H1 (cell line): ENCODE measurements at regions not wholly inside any gene's neighbourhood (a gene's known extent, or its start where the extent isn't known, plus 50 kb on each side); places are given as distances from the start of the nearest gene placed in this dataset.

Experiments used
- CTCF ChIA-PET: fragments of 300-600 bp; sonication (Branson Sonifier 250); formaldehyde crosslinking; loops from one replicate; lab custom pipeline; 2021; ENCODE audit not compliant: partially characterized antibody; lab: Charles Lee
- POLR2A ChIA-PET: fragments of 300-600 bp; sonication (Branson Sonifier 250); formaldehyde crosslinking; loops from one replicate; lab custom pipeline; 2021; ENCODE audit warnings: inconsistent platforms; ENCODE audit not compliant: partially characterized antibody; lab: Charles Lee
- DNase-seq, 2 experiments: peaks; one replicate each; pipeline versions ENCODE4 v3.0.0 to v3.0.0-alpha.2; 2010 to 2022; ENCODE audit warnings: low spot score in 2 of 2, low read depth in 1 of 2, mixed read lengths in 1 of 2
- FAIRE-seq: peaks from 2 replicates; lab custom pipeline; 2011; peaks lifted over from hg19 to GRCh38; lab: Jason Lieb, UNC
- H2AFZ ChIP-seq: 2 replicates; pipeline ENCODE4 v1.8.1; 2012; ENCODE audit warnings: low read length, inconsistent platforms
- H2AK5ac ChIP-seq: 2 replicates; pipeline ENCODE4 v1.6.1; 2013; ENCODE audit warnings: low read depth, low read length
- H2BK120ac ChIP-seq: replicated peaks from 2 replicates; pipeline ENCODE3; 2013; ENCODE audit warnings: low read depth, low read length, inconsistent platforms
- H2BK12ac ChIP-seq: 2 replicates; pipeline ENCODE4 v1.6.1; 2013; ENCODE audit warnings: low read depth, low read length
- H2BK15ac ChIP-seq: 2 replicates; pipeline ENCODE4 v1.6.1; 2013; ENCODE audit warnings: low read length
- H2BK20ac ChIP-seq: 2 replicates; pipeline ENCODE4 v1.6.1; 2013; ENCODE audit warnings: low read length
- H2BK5ac ChIP-seq: 2 replicates; pipeline ENCODE4 v1.6.1; 2013; ENCODE audit warnings: low read depth, low read length
- H3K14ac ChIP-seq: 2 replicates; pipeline ENCODE4 v1.6.1; 2013; ENCODE audit warnings: inconsistent platforms; ENCODE audit not compliant: insufficient read length
- H3K18ac ChIP-seq: 2 replicates; pipeline ENCODE4 v1.6.1; 2013; ENCODE audit warnings: low read length; ENCODE audit errors: extremely low read depth
- H3K23ac ChIP-seq: 2 replicates; pipeline ENCODE4 v1.6.1; 2013; ENCODE audit warnings: inconsistent platforms; ENCODE audit not compliant: insufficient read length
- H3K23me2 ChIP-seq: 2 replicates; pipeline ENCODE4 v1.6.1; 2013; ENCODE audit warnings: low read depth, low read length
- H3K27ac ChIP-seq: 2 replicates; pipeline ENCODE4 v1.6.1; 2011; ENCODE audit warnings: low read depth, low read length, inconsistent platforms
- H3K27me3 ChIP-seq, 4 experiments: replicated peaks in 1 of 4; 1 replicate in 1 of 4; 2 replicates in 3 of 4; pipeline versions ENCODE4 v1.6.1 to v1.8.1; 2011 to 2013; ENCODE audit warnings: low read length in 3 of 4, mild to moderate bottlenecking in 3 of 4, inconsistent platforms in 2 of 4, mixed read lengths in 2 of 4, moderate library complexity in 1 of 4; ENCODE audit not compliant: control insufficient read depth in 3 of 4, insufficient read depth in 3 of 4; ENCODE audit errors: extremely low read depth in 1 of 4
- H3K36me3 ChIP-seq, 4 experiments: 2 replicates each; pipeline versions ENCODE4 v1.6.1 to v1.8.1; 2011 to 2013; ENCODE audit warnings: mild to moderate bottlenecking in 4 of 4, low read length in 3 of 4, moderate library complexity in 2 of 4, control low read depth in 1 of 4, inconsistent platforms in 1 of 4; ENCODE audit not compliant: insufficient read depth in 4 of 4, control insufficient read depth in 2 of 4
- H3K4ac ChIP-seq: replicated peaks from 2 replicates; pipeline ENCODE3; 2013; ENCODE audit warnings: low read length, low read depth, mixed read lengths, inconsistent platforms; ENCODE audit not compliant: insufficient read length
- H3K4me1 ChIP-seq, 4 experiments: replicated peaks in 1 of 4; 1 replicate in 1 of 4; 2 replicates in 3 of 4; pipeline versions ENCODE4 v1.6.1 to v1.8.1; 2011 to 2013; ENCODE audit warnings: low read length in 3 of 4, inconsistent platforms in 2 of 4, mixed read lengths in 1 of 4; ENCODE audit not compliant: insufficient read depth in 4 of 4, control insufficient read depth in 3 of 4
- H3K4me2 ChIP-seq, 2 experiments: 2 replicates each; pipeline versions ENCODE4 v1.6.1 to v1.8.1; 2011 to 2013; ENCODE audit warnings: low read depth in 2 of 2, low read length in 2 of 2, control low read depth in 1 of 2, inconsistent platforms in 1 of 2, mild to moderate bottlenecking in 1 of 2; ENCODE audit not compliant: insufficient read depth in 1 of 2
- H3K4me3 ChIP-seq, 4 experiments: fragments of 200-600, 300-600 bp in 1 of 4; sonication (generic), shearing (Covaris generic), sonication (Bioruptor Twin) in 1 of 4; 2 replicates each; pipeline versions ENCODE4 v1.5.1 to v1.8.1; 2011 to 2016; ENCODE audit warnings: low read length in 4 of 4, low read depth in 3 of 4, control low read depth in 2 of 4, inconsistent platforms in 2 of 4, mild to moderate bottlenecking in 2 of 4, mixed read lengths in 1 of 4, moderate library complexity in 1 of 4; ENCODE audit not compliant: insufficient read depth in 2 of 4; ENCODE audit errors: extremely low read depth in 1 of 4
- H3K56ac ChIP-seq: replicated peaks from 2 replicates; pipeline ENCODE3; 2013; ENCODE audit warnings: low read depth, mild to moderate bottlenecking, mixed read lengths, low read length, inconsistent platforms; ENCODE audit not compliant: insufficient read length
- H3K79me1 ChIP-seq: 2 replicates; pipeline ENCODE4 v1.6.1; 2013; ENCODE audit warnings: low read depth, low read length, control low read depth
- H3K79me2 ChIP-seq, 2 experiments: 2 replicates each; pipeline versions ENCODE4 v1.6.1 to v1.8.1; 2012 to 2013; ENCODE audit warnings: low read length in 2 of 2, mild to moderate bottlenecking in 2 of 2, inconsistent platforms in 1 of 2; ENCODE audit not compliant: insufficient read depth in 2 of 2, control insufficient read depth in 1 of 2
- H3K9ac ChIP-seq, 4 experiments: replicated peaks in 1 of 4; 1 replicate in 1 of 4; 2 replicates in 3 of 4; pipeline versions ENCODE4 v1.6.1 to v1.8.1; 2011 to 2013; ENCODE audit warnings: low read depth in 3 of 4, low read length in 3 of 4, control low read depth in 2 of 4, mild to moderate bottlenecking in 2 of 4, moderate library complexity in 2 of 4, inconsistent platforms in 1 of 4; ENCODE audit errors: extremely low read depth in 1 of 4
- H3K9me3 ChIP-seq, 2 experiments: 2 replicates each; pipeline versions ENCODE4 v1.6.1 to v1.8.1; 2012 to 2013; ENCODE audit warnings: mild to moderate bottlenecking in 2 of 2, moderate library complexity in 2 of 2, control low read depth in 1 of 2, inconsistent platforms in 1 of 2, low read depth in 1 of 2, low read length in 1 of 2, mixed read lengths in 1 of 2; ENCODE audit not compliant: insufficient read depth in 2 of 2
- H4K20me1 ChIP-seq, 2 experiments: replicated peaks in 1 of 2; 2 replicates each; pipeline versions ENCODE3 to v1.8.1; 2011 to 2013; ENCODE audit warnings: inconsistent platforms in 2 of 2, low read length in 2 of 2, mild to moderate bottlenecking in 1 of 2; ENCODE audit not compliant: insufficient read depth in 2 of 2, control insufficient read depth in 1 of 2
- H4K5ac ChIP-seq: 2 replicates; pipeline ENCODE4 v1.6.1; 2013; ENCODE audit warnings: low read length, low read depth, mixed read lengths, inconsistent platforms; ENCODE audit not compliant: insufficient read length
- H4K8ac ChIP-seq: 2 replicates; pipeline ENCODE4 v1.8.0; 2013; ENCODE audit warnings: mild to moderate bottlenecking, moderate library complexity, low read length, inconsistent platforms; ENCODE audit not compliant: insufficient read depth; ENCODE audit errors: extremely low read depth
- H4K91ac ChIP-seq: replicated peaks from 2 replicates; pipeline ENCODE3; 2013; ENCODE audit warnings: low read length, mixed read lengths, inconsistent platforms; ENCODE audit not compliant: insufficient read length
- KDM4A ChIP-seq: IDR thresholded peaks from one replicate; pipeline ENCODE4 v1.7.1; 2012; ENCODE audit warnings: low read depth, mild to moderate bottlenecking, moderate library complexity, low read length, inconsistent platforms; ENCODE audit not compliant: severe bottlenecking
- NANOG ChIP-seq: IDR thresholded peaks from 2 replicates; pipeline ENCODE4 v1.6.1; 2011; ENCODE audit warnings: low read length, low read depth, mild to moderate bottlenecking, inconsistent platforms; ENCODE audit not compliant: insufficient read depth, poor library complexity, severe bottlenecking
- SP4 ChIP-seq: IDR thresholded peaks from 2 replicates; pipeline ENCODE4 v1.6.1; 2012; ENCODE audit warnings: low read length, inconsistent platforms
- WGBS, 2 experiments: shearing (Covaris generic) in 1 of 2; methylation state at CpG; one replicate each; pipeline versions ENCODE4 v1.1.6 to v1.1.7; 2013 to 2015; ENCODE audit warnings: low lambda C conversion rate in 2 of 2, mixed read lengths in 2 of 2, inconsistent platforms in 1 of 2, low coverage in 1 of 2, missing lambda C conversion rate in 1 of 2; ENCODE audit not compliant: insufficient replicate concordance in 2 of 2, insufficient coverage in 1 of 2, insufficient read length in 1 of 2; ENCODE audit errors: extremely low coverage in 1 of 2, missing lambda C conversion rate in 1 of 2; 5-methylcytosine and 5-hydroxymethylcytosine counted together
- TF ChIP-seq, protein P1 (sequence below): IDR thresholded peaks from 2 replicates; pipeline ENCODE4 v1.6.1; 2012; ENCODE audit warnings: inconsistent platforms

DNA sequence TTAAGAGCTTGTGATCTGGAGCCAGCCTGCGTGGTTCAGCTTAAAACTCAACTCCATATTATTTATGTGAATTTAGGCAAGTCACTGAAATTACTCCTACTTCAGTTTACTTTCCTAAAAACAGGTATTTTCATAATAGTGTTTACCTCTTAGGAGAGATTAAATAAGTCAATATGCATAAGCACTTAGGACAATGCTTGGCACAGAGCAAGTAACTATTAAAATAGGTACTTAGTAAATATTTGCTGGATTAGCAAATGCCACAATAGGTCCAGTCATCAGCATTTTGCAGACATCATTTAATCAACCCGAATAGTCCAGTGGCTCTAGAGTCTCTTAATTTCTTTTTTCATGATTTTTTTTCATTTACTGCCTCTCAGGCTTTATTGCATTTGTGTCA, 78.6 kb upstream of the PTPRK start:
- Histone ChIP-seq H3K27ac (no peak overlapping the region), H2BK12ac (no peak overlapping the region), H3K23me2 (no peaks in the 10 kb centered on the region), H4K91ac (no peak overlapping the region), H4K8ac (no peak overlapping the region), H4K5ac (no peak overlapping the region), H3K14ac (no peak overlapping the region), H3K27me3 (no peaks in the 10 kb centered on the region), H3K79me2 (no peaks in the 10 kb centered on the region), H3K4ac (no peak overlapping the region), H2BK15ac (no peak overlapping the region), H2BK5ac (no peak overlapping the region), H4K20me1 (no peaks in the 10 kb centered on the region), H2AK5ac (no peak overlapping the region), H3K4me1 (no peaks in the 10 kb centered on the region), H3K18ac (no peak overlapping the region), H2AFZ (no peak overlapping the region), H3K36me3 (no peaks in the 10 kb centered on the region), H3K4me3 (no peak overlapping the region), H3K9me3 (no peaks in the 10 kb centered on the region), H2BK20ac (no peak overlapping the region), H3K56ac (no peak overlapping the region), H3K4me2 (no peak overlapping the region), H3K23ac (no peak overlapping the region), H2BK120ac (no peak overlapping the region), H3K79me1 (no peaks in the 10 kb centered on the region), H3K9ac (no peak overlapping the region)
- WGBS, 2 experiments = 95% methylated on average over 2 of the region's 2 CpGs; no CpG with 5 or more reads in 1 of the 2 experiments
- FAIRE-seq = no peak
- ChIA-PET CTCF (interaction anchor here (1.2 kb wide), 1 partner anchor 50 kb away, joined by 3 read pairs; no protein-coding TSS in a partner anchor), POLR2A (no interaction called here)
- TF ChIP-seq KDM4A (no peak), NANOG (no peak), SP4 (no peak)
- TF ChIP-seq, protein P1, sequence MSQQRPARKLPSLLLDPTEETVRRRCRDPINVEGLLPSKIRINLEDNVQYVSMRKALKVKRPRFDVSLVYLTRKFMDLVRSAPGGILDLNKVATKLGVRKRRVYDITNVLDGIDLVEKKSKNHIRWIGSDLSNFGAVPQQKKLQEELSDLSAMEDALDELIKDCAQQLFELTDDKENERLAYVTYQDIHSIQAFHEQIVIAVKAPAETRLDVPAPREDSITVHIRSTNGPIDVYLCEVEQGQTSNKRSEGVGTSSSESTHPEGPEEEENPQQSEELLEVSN = no peak
- DNase-seq = no peak
